CD4-positive, alpha-beta T cell treated with Interleukin-4 for 4 hours (primary cell): ENCODE measurements at regions not wholly inside any gene's neighbourhood (a gene's known extent, or its start where the extent isn't known, plus 50 kb on each side); places are given as distances from the start of the nearest gene placed in this dataset.
"Not testable (repeated sequence)": the region's sequence is repeated elsewhere in the genome, so short reads cannot be mapped to it uniquely, and the experiment has no call there.

Experiments used
- DNase-seq: peaks from one replicate; pipeline ENCODE4 v3.0.0-alpha.2; 2020

DNA sequence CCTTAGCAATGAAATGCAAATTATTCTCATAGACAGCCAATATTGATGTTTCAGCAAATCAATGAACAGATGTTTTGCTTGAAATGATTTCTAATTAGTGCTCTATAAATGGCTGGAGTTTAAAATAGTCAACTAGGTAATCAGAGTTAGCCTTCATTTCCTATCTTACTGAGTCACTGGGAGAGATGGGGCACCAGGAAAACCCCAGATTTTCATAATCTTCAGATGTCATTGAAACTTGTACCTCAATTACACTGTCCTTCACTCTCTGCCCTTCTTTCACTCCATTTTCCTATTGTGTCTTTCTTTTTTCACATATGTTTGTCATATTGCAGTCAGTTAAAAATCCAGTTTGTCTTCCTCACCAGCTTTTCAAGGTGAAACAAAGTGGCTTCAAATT is 92.7 kb downstream of the C12orf75 start:
- no peak for DNase-seq

DNA sequence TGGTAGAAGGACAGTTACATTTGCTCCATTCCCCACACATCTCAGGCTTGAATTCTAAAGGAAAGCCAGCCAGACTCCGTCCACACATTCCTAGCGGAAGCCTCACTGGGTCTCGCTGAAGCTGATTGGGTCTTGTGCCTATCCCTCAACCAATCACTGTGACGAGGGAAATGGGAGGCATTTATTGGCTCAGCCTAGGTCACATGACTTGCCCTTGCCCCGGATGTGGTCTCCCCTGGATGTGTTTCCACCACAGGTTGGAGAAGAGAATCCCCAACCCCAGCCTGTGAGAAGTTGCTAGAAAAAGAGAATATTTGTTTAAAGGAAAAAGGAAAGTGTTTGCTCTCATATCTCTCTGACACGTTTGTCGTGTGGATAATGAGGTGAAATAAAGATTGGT is 93.4 kb downstream of the C12orf75 start:
- DNase-seq: no peak

DNA sequence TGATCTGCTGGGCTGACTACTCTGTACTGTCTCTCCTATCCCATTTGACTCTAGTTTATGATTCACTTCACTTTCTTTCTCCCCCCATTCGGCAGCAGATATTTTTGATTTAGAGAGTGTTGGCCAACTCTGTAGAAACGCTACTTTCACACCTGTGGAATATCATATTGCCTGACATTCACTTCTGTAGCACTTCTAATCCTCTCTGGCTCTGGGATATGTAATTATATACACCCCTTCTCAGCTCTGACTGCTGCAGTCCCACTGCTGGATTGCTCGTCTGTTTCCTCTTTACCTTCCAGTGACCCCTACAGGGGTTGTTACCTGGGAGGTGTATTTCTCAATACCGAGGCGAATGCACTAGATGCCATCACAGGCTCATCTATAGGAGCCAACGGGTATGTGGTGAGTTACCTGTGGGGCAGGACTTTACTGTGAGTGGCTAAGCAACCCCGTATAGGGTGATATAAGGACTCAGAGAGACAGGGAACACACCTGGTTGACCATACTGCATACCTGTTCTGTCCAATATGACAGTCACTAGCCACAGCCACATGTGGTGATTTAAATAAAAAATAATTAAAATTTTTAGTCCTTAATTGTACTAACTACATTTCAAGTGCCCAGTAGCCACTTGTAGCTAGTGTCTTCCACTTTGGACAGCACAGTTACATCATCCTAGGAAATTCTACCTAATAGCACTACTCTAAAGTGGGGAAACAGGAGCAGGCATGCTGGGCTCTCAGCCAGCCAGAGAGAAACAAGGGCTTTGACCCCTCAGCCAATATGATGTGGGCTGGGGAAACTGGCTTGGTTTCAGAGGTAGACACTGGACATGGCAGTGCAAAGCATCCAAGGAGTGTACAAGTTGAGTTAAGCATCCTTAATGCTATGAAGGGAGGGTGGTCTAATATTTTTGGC is 95.0 kb downstream of the C12orf75 start:
- DNase-seq: no peak

DNA sequence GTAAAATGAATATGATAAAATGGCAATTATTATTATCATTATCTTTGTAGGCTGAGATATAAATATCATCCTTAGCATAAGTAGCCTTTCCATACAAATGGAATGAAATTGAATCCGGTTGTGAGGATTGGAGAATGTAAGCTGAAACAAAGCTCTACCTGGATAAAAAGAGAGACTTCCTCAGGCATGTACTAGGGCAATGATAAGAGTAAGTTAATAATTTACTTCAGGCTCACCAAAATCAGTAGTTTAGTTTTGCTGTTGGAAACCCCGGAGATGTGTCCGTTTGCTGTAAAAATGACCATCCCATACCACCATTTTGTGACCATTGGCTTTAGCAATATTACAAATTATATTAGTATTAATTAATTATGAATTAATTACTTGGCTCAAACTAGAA is 96.3 kb downstream of the C12orf75 start:
- DNase-seq: no peak

DNA sequence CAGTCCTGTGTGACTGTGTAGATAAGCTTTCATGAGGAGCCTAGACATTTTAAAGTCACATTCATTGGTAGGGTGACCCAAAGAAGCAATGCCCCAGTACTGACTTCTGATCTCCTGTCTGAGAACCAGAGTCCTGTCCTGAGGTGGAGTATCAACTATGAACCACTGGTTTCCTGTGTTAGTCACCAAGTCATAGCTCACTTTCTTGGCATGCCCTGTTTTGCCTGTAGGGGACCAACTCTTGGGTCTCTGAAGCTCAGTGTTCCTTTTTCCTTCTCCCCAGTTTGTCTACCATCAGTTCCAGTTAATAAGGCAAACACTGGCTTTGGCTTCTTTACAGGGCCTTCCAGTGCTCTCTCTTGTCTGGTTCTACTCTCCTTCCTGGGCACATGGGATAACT is 97.4 kb downstream of the C12orf75 start:
- DNase-seq: no peak

DNA sequence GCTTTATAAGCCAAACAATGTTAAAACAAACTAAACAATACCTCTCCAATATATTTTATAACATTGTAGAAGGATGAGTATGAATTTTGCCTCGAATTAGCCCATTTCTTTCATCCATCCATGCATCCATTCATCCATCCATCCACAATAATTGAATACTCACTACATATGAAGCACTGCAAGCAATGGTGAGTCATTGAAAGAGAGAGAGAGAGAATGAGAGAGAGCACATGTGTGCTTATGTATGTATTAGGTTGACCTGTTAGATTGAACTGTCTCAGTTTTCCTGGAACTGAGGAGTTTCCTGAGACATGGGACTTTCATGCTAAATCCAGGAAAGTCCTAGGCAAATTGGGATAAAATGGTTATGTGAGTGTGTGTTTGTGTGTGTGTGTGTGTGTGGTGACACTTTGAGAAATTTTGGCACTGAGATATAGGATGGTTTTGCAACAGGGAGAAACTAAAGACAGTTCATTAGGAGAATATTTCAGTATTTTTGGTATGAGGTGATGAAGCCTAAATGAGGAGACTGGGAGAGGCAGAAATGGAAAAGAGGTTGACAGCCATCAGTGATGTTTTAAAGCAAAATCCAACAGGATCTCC is 98.4 kb downstream of the C12orf75 start:
- DNase-seq: no peak

DNA sequence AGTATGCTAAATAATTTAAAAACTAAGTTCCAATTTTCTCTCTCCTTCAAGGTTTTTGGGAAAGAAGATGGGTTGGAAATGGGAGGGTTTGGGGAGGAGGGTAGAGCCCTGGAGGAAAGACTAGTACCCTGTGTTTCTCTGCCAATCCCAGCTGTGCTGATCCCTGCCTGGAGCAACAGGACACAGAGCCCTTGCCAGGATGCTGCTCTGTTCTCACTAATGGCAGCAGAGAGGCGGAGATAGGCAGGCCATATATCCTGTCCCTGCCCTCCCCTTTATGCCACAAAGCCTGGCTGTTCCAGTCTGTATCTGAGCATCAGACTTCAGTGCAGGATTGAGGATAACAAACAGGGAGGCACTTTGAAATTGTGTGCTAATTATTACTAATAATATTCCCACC is 99.0 kb downstream of the C12orf75 start:
- DNase-seq: no peak

DNA sequence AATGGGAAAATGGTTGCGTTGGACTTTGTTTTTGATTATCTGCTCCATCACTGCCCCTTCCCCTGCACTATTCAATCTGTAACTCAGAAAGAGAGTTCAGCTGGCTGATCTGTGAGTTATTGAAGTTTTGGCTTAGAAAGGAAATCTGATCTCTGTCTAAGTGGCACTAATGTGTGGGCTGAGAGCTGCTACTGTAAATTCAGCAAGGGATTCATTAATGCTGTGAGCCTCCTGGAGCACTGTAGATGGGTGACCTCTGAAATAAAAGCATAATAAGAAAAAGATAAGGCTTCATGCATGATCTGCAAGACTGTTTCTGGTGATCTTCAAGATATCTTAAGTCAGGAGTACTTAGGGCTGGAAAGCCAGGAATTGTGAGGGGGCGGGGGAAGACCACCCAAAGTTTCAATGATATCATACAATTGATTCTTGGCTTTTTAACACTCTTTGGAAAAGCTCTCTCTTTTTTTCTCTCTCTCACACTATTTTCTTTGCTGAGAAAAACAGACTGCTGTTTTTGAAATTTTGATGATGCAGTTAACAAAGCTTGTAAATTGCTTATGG is 101.1 kb downstream of the C12orf75 start:
- DNase-seq: no peak

DNA sequence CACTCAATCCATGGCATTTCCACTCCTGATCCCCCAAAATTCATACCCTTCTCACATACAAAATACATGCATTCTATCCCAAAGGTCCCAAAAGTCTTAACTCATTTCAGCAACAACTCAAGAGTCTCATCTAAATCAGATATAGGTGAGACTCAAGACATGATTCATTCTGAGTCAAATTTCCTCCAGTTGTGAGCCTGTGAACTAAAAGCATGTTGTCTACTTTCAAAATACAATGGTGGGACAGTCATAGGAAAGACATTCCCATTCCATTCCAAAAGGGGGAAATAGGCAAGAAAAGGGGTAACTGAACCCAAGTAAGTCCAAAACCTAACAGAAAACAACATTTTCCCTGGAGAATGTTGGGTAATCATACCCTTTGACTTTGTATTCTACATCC is 103.3 kb downstream of the C12orf75 start:
- no peak for DNase-seq

DNA sequence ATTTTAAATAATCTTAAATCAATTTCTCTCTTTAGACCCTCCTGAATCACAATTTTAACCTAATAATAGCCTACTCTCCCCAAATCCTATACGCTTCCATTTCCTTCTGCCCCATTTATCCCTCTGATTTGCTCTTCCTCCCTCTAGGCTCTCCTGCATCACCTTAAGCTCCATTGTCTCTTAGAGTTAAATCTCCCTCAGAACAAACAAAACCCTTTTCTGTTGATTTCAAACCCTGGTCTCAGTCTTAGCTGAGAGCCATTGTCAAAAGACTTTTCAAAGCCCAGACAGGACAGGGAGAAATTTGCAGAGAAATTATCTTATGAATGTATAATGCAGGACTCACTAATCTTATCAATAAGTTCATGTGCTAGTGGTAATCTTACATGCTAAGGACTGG is 106.1 kb downstream of the C12orf75 start:
- no peak for DNase-seq

DNA sequence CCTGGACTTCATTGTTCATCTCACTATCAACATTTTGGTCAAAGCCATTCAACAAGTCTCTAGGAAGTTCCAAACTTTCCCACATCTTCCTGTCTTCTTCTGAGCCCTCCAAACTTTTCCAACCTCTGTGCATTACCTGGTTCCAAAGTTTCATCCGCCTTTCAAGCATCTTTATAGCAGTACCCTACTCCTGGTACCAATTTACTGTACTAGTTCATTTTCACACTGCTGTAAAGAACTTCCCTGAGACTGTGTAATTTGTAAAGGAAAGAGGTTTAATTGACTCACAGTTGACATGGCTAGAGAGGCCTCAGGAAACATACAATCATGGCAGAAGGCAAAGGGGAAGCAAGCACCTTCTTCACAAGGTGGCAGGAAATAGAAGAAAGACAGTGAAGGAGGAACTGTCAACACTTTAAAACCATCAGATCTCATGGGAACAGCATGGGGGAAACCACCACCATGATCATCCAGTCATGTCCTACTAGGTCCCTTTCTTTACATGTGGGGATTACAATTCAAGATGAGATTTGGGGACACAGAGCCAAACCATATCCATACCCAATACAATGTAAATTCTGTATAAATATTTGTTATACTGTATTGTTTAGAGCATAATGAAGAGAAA is 109.7 kb downstream of the C12orf75 start:
- DNase-seq: no peak

DNA sequence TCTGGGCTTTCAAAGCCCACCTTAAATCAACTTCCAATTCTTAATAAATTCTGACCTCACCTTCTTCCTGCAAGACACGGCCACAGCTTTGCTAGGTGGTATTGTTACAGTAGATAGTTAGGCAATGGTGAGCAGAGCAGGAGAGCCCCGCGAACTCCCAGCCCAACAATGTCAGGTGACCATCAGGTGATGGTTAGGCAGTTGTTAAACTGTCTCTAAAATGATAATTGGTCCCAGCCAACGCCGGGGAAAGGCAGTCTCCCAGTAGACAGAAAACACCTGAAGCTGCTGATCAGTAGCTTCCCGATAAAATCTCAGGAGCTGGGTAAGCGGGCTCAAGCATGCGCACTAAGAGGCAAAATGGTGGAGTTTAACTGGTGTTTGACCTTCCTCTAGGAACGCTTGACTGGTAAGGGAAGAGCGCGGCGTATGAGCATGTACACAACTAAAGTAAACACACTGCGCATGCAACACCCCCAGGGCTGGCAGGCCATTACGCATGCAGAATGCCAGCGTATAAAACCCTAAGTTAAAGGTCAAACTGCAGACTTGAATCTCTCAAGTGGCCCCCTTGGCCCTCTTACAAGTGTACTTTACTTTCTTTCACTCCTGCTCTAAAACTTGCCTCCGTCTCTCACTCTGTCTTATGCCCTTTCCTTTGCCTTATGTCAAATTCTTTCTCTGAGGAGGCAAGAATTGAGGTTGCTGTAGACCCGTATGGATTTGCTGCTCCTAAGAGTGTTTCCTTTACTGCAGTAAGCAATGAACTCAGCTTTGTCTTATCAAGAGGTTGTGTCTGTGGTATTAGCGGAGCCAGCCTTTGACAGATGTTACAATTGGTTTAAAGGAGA is 113.5 kb downstream of the C12orf75 start:
- DNase-seq: no peak

DNA sequence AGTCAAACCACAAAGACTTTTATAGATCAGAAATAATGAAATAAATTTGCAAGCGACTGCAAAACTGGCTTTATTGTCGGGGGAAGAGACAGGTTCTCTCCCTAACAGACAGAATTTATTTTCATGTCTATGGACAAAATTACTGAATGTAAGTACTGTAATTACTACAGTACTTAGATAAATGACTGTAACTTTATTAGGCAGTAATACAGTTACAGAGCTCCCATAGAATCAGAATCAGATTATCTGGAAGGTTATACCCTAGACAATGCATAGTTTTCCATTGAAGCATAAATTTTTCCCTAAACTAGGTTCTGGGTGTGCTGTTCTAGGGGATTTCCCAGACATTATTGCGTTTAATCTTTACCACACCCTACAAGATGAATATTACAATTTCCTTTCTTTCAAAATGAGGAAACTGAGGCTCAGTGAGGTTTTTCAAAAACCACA is 114.2 kb downstream of the C12orf75 start:
- DNase-seq: no peak

DNA sequence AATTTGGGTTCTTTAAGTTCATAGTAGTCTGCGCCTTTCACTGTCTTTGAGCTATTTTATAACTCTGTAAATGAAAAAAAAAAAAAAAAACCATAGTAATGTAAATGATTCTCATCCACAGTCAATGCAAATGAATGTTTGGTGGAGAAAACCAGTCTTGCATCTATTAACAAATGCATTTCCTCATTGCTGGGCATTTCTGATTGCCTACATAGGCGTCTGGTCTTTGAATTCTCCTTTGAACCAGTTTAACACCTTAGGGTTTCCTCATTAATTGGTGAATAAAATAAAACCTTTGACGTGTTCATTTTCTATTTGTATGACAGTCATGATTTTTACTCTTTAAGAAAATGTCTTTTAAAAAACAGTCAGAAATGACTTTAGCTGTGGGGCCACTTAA is 114.8 kb downstream of the C12orf75 start:
- no peak for DNase-seq

DNA sequence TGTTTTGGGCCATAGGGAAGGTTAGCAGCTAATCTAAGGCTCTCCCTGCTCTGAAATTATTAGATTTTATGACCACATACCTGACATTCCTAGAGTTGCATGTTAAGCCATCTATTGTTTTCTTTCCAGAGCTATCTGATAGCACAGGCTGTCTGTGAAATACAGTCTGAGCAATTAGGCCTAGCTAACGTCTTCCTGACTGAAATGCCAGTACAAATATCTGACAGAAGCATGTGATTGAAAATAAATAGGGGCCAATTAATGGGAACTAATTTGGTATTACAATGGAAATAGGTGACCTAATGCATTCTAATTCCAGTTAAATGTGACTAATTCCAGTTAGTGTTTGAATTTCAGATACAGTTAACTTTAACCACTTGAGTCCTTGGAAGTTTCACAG is 115.2 kb downstream of the C12orf75 start:
- no peak for DNase-seq

DNA sequence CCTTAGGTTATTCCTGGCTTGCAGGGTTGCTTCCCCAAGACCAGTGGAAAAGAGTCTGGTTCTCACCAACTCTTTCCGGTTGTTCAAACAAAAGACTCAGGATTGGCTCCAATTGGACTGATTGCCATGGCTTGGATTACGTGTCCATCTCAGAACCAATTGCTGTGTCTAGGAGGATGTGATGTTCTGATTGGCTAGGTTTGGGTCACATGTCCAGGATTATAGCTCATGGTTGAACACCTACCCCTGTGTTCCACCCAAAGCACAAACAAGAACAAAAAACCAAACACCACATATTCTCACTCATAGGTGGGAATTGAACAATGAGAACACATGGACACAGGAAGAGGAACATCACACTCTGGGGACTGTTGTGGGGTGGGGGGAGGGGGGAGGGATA is 116.0 kb downstream of the C12orf75 start:
- DNase-seq: not testable (repeated sequence)

DNA sequence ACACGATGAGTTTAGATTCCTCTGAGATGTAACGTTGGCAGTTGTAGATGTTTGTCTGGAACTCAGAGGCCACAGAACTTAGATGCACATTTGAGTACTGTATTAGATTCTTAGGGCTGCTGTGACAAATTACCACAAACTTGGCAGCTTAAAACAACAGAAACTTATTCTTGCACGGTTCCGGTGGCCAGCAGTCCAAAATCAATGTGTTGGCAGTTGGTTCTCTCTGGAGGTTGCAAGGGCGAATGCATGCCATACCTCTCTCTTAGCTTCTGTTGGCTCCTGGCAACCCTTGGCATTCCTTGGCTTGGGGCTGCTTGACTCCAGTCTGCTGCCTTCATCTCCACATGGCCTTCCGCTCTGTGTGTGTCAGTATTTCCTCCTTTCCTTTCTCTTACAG is 118.9 kb downstream of the C12orf75 start:
- DNase-seq: no peak

DNA sequence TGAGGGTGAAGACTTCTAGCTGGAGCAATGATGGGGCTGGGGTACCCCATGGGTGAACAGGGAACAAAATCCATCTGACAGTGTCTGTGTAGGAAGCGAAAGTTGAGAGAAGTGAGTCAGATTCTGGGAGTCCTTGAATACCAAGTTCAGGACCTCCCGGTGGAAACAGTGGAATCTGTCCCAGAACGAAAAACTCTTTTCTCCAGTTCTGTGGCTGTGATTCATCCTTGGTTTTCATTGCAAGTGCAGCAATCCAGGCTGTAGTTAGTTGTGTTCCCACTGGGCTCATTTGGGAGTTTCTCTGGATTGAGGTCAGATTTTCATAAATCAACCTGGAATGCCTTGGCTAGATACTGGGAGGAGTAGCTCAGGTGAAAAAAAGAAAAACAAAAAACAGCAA is 120.7 kb downstream of the C12orf75 start:
- no peak for DNase-seq

DNA sequence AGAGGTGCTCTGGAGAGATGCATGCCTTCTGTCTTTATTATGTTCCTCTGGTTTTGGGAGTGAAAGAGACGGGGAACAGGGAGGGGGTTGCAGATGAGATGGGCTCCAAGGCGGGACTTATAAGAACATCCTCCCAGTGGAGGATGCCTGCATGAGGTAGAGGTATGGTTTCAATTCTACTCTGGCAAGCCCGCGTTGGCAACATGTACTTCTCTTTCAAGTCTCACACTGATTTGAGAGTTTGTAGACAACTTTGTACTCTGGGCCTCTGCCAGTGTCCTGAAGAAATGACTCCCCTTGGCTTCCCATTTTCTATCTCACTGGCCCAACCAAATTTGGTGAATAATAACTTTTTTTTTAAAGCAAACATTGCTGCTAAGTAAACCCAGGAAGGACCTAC is 121.3 kb downstream of the C12orf75 start:
- no peak for DNase-seq

DNA sequence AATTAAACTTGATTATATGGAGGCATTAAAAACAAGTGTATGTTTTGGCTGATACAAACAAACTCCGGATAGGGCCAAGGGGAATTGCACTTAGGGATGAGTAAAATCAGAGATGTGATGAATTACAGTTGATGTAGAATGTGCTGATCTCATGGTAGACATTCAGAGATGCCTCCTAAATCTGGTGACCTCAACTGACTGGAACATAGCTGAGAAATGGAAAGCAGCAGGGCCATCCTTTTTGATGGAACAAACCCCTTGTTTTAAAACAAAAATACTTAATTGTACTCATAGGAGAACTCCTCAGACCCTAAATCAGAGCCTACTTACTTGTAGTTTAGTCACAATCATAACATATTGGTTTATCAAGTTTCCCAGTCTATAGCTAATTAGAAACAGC is 122.8 kb downstream of the C12orf75 start:
- DNase-seq: no peak

DNA sequence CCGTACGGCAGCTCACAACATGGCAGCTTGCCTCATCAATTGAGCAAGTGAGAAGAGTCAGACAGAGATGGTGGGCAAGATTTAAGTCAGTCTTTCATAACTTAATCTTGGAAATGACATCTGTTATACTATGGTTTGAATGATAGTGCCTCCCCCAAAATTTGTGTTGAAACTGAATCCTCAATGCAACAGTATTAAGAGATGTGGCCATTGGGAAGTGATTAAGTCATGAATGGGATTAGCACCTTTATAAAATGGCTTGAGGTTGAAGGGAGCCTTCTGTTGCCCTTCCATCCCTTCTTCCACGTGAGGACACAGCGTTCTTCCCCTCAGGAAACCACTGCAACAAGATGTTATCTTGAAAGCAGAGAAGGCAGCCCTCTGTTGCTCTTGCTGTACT is 124.2 kb downstream of the C12orf75 start:
- DNase-seq: no peak

DNA sequence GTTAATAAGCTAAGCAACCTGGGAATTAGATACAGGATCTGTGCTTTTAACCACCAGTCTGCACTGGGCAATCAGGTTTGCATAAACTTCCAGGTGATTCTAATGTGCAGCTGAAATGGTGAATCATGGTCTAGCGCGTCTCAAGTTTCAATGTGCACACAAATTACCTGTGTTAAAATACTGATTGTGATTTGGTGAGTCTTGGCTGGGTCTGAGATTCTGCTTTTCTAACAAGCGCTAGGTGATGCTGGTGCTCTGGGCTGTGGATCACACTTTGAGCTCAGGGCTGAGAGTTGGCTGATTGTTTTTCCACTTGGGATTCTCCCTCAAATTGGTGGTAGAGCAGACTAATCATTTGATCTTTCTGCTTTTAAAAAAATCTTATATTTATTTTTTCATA is 124.8 kb downstream of the C12orf75 start:
- no peak for DNase-seq

DNA sequence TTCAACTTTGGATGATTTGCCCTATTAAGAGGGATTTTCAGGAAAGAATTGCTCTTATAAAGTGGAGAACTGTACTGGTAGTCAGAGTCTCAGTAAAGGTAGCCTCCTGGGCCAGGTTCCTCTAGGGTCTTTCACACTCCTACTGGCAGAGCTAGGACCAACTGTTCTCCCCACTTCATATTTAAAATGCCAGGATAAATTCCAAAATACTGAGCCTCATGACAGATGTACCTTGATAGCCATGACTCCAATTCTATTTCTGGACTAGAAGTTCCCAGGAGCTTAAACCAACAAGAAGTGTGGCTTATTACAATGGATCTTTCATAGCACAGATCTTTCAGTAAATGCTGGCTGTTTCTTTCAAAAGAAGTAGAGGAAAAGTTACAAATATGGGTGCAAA is 126.5 kb downstream of the C12orf75 start:
- DNase-seq: no peak
